OCI-LY1 (cell line): ENCODE measurements at regions not wholly inside any gene's neighbourhood (a gene's known extent, or its start where the extent isn't known, plus 50 kb on each side); places are given as distances from the start of the nearest gene placed in this dataset.
A peak's percentile ranks its signal among the peaks of the same experiment; 100 is the strongest.

Experiments
- H2AFZ ChIP-seq: fragments of 200-600 bp; sonication (generic), shearing (Covaris generic); 2 replicates; pipeline ENCODE4 v1.6.0; 2014; ENCODE audit warnings: antibody characterized with exemption, mild to moderate bottlenecking, low read length
- H3F3A ChIP-seq: fragments of 200-600 bp; sonication (generic), shearing (Covaris generic); 2 replicates; pipeline ENCODE4 v1.6.0; 2014; ENCODE audit warnings: mild to moderate bottlenecking, antibody characterized with exemption, low read length, moderate library complexity; ENCODE audit not compliant: insufficient read depth
- H3K27ac ChIP-seq: fragments of 200-600 bp; sonication (generic); 2 replicates; pipeline ENCODE4 v1.5.1; 2014; ENCODE audit warnings: low read length, mixed run types, mild to moderate bottlenecking, low read depth; ENCODE audit not compliant: poor library complexity, severe bottlenecking
- H3K27me3 ChIP-seq: fragments of 200-600 bp; sonication (generic); 2 replicates; pipeline ENCODE4 v1.6.0; 2014; ENCODE audit warnings: antibody characterized with exemption, mild to moderate bottlenecking, low read length, moderate library complexity; ENCODE audit not compliant: insufficient read depth
- H3K36me3 ChIP-seq: fragments of 200-600 bp; sonication (generic); 2 replicates; pipeline ENCODE4 v1.6.1; 2014; ENCODE audit warnings: mild to moderate bottlenecking, antibody characterized with exemption, low read length, moderate library complexity, mixed read lengths; ENCODE audit not compliant: insufficient read depth
- H3K4me1 ChIP-seq: fragments of 200-600 bp; sonication (generic); 2 replicates; pipeline ENCODE4 v1.5.1; 2014; ENCODE audit warnings: mild to moderate bottlenecking, low read length, moderate library complexity; ENCODE audit not compliant: insufficient read depth, severe bottlenecking
- H3K4me2 ChIP-seq: fragments of 200-600 bp; sonication (generic), shearing (Covaris generic); 2 replicates; pipeline ENCODE4 v1.6.1; 2014; ENCODE audit warnings: low read length
- H3K4me3 ChIP-seq: fragments of 200-600 bp; sonication (generic); 2 replicates; pipeline ENCODE4 v1.5.1; 2014; ENCODE audit warnings: low read length, low read depth, mild to moderate bottlenecking, mixed read lengths; ENCODE audit not compliant: poor library complexity, severe bottlenecking
- H3K79me2 ChIP-seq: fragments of 200-600 bp; shearing (Covaris generic); 2 replicates; pipeline ENCODE4 v1.6.1; 2016; ENCODE audit warnings: mixed run types, low read length, mixed read lengths; ENCODE audit not compliant: insufficient read depth
- H3K9ac ChIP-seq: fragments of 200-600 bp; sonication (generic), shearing (Covaris generic); 2 replicates; pipeline ENCODE4 v1.6.1; 2014; ENCODE audit warnings: mild to moderate bottlenecking, low read length, mixed read lengths
- H3K9me2 ChIP-seq: fragments of 200-600 bp; sonication (generic), shearing (Covaris generic); 2 replicates; pipeline ENCODE4 v1.6.1; 2014; ENCODE audit warnings: low read depth, mild to moderate bottlenecking, low read length, mixed read lengths
- H3K9me3 ChIP-seq: fragments of 200-600 bp; shearing (Covaris generic); 2 replicates; pipeline ENCODE4 v1.6.1; 2014; ENCODE audit warnings: low read length, mixed read lengths
- H4K20me1 ChIP-seq: fragments of 200-600 bp; sonication (generic), shearing (Covaris generic); 2 replicates; pipeline ENCODE4 v1.6.0; 2016; ENCODE audit warnings: mild to moderate bottlenecking, low read length; ENCODE audit not compliant: insufficient read depth
- CTCF ChIP-seq: fragments of 200-600 bp; sonication (generic), shearing (Covaris generic); IDR thresholded peaks from 2 replicates; pipeline ENCODE4 v1.5.1; 2017; ENCODE audit warnings: mild to moderate bottlenecking, antibody characterized with exemption, low read length, moderate library complexity, mixed read lengths
- EZH2 ChIP-seq: fragments of 200-600 bp; sonication (generic), shearing (Covaris generic); IDR thresholded peaks from 2 replicates; pipeline ENCODE4 v1.8.0; 2017; ENCODE audit warnings: borderline replicate concordance, mixed run types, mild to moderate bottlenecking, antibody characterized with exemption, low read length, moderate library complexity, mixed read lengths

GRCh38 chr6:163679012-163679660 is 264.6 kb downstream of the QKI start:
- Histone ChIP-seq H3K9me3 (no peaks in the 10 kb centered on the region), H3K79me2 (no peaks in the 10 kb centered on the region), H3K36me3 (no peaks in the 10 kb centered on the region), H3K9ac (no peak overlapping the region), H3K27ac (no peak overlapping the region), H3K4me2 (no peak overlapping the region), H2AFZ (no peak overlapping the region), H3F3A (no peaks in the 10 kb centered on the region), H3K4me3 (no peak overlapping the region), H3K4me1 (no peaks in the 10 kb centered on the region), H3K27me3 (no peaks in the 10 kb centered on the region), H4K20me1 (no peaks in the 10 kb centered on the region), H3K9me2 (no peaks in the 10 kb centered on the region)
- TF ChIP-seq EZH2, result no peak
- TF ChIP-seq CTCF, result no peak

- no peaks in the 10 kb centered on the region for H3K9me3 ChIP-seq
- no peak overlapping the region for H3K27ac ChIP-seq
- H3K4me3 ChIP-seq, result no peak overlapping the region
- H3K36me3 ChIP-seq, result no peaks in the 10 kb centered on the region
- no peaks in the 10 kb centered on the region for H4K20me1 ChIP-seq
- no peaks in the 10 kb centered on the region for H3K27me3 ChIP-seq
- H2AFZ ChIP-seq, result no peak overlapping the region
- no peaks in the 10 kb centered on the region for H3K79me2 ChIP-seq
- H3K4me2 ChIP-seq, result no peak overlapping the region
- no peak for TF ChIP-seq CTCF
- TF ChIP-seq EZH2, result no peak
- no peak overlapping the region for H3K9ac ChIP-seq
- H3K9me2 ChIP-seq, result no peaks in the 10 kb centered on the region
- no peaks in the 10 kb centered on the region for H3K4me1 ChIP-seq
- no peaks in the 10 kb centered on the region for H3F3A ChIP-seq
Observed at GRCh38 chr6:163675611-163676010, 261.1 kb downstream of the QKI start.

DNA sequence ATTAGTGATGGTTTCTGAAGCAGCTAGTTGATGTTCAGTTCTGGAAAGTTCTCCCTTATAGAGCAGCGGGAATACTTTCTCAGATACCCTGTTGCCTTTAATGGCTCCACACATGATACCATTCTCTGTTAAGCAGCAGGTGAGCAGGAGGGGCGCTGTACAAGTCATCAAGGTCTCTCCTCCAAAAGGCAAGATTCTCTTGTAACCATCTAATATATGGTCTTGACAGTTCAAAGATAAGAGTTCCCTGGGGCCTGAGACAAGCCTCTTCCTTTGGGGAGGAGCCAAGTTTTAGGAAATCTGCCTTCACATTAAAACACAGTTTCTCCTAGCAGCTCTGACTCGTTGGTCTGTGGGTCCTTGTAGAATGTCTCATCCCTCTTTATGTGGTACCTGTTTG is 258.2 kb downstream of the QKI start:
- no peak for TF ChIP-seq EZH2
- TF ChIP-seq CTCF, result peak; percentile 21; the same call in 1 of the 2 replicates
- Histone ChIP-seq H3K4me1 (peaks cover 23% of the 10 kb centered on the region), H3K79me2 (no peaks in the 10 kb centered on the region)

More for the DNA sequence above, 258.2 kb downstream of the QKI start:
- Histone ChIP-seq H3K27ac (no peak overlapping the region), H3F3A (no peaks in the 10 kb centered on the region), H3K9me3 (no peaks in the 10 kb centered on the region), H3K27me3 (no peaks in the 10 kb centered on the region), H3K4me3 (no peak overlapping the region), H3K9ac (no peak overlapping the region), H3K4me2 (no peak overlapping the region), H3K9me2 (no peaks in the 10 kb centered on the region), H2AFZ (no peak overlapping the region), H3K36me3 (no peaks in the 10 kb centered on the region), H4K20me1 (no peaks in the 10 kb centered on the region)
